ENCODE measurements at regions not wholly inside any gene's neighbourhood (a gene's known extent, or its start where the extent isn't known, plus 50 kb on each side); places are given as distances from the start of the nearest gene placed in this dataset.

- TF ChIP-seq POLR2A (IDR thresholded peaks at IDR 0.05) (no peak), CTCF (IDR thresholded peaks at IDR 0.05) (no peak)
Measured at GRCh38 chr4:8762356-8762755, 109.3 kb downstream of the HMX1 start.

All from right lobe of liver (tissue), 4 donors.